GM18909 (cell line): ENCODE measurements at regions not wholly inside any gene's neighbourhood (a gene's known extent, or its start where the extent isn't known, plus 50 kb on each side); places are given as distances from the start of the nearest gene placed in this dataset.

ENCODE experiments used
- ATAC-seq: cut with Tn5 transposase; IDR thresholded peaks from one replicate; pipeline ENCODE4 v1.9.1; 2021; ENCODE audit warnings: mild to moderate bottlenecking; ENCODE audit not compliant: unreplicated experiment, poor library complexity

DNA sequence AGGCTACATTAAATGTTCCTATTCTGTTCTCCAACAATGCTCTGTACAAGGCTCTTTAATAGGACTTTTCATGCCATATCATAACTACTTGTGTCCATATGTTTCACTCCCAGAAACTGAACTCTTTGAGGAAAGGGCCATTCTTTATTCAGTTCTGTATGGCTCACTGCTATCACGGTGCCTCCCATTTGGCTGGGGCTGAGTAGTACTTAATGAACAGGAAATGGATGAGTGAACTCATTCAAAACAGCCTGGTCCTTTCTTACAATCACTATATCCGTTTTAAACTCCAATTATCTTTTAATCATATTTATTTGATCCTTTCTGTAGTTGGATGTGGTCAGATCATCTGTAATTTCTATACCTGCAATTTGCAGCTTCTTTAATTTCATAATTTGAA, 410.6 kb downstream of the TBC1D4 start:
- ATAC-seq = no peak

DNA sequence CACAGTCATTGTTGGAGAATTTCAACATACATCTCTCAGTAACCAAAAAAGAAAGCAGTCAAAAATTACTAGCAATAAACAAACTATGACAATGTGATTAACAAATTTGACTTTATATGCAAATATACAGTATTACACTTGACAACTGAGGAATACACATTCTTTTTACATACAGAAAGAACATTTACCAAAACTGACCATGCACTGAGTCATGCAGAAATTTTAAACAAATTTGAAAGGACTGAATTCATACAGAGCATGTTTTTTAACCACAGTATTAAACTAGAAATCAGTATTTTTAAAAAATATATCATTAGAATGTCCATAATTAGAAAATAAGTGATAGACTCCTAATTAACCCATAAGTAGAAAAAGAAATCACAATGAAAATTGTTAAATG, 420.1 kb downstream of the TBC1D4 start:
- ATAC-seq = no peak

- ATAC-seq = no peak
Measured at GRCh38 chr13:75055296-75055695, 426.7 kb downstream of the TBC1D4 start.

GRCh38 chr13:75052616-75053015, 429.4 kb downstream of the TBC1D4 start:
- ATAC-seq = no peak

DNA sequence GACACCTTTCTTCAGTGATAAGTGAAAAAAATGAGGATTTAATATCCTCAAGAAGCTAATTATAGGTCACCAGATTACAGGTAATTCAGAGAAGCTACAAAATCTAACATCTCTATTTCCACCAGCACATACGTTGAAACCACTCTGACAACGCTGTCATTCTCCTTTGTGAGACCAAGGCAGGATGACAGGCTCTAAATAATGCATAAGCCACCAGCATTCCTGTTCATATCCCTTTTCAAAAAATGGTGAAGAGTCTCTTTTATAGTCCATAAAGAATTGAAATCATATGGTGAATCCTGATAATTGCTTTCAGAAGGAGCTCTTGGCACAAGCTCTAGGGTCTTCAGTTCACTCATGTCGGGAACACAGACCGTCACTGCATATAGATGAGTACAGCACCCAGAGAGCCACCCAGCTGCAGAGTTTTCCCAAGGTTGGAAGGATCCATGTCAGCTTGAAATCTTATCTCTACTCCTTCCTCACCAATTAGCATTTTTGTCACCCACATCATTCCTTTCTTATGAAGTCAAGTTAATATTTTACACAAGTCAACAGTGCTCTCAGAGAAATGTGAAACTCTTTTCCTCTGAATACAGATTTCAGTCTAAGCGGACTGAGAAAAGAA, 431.4 kb downstream of the TBC1D4 start:
- no peak for ATAC-seq

DNA sequence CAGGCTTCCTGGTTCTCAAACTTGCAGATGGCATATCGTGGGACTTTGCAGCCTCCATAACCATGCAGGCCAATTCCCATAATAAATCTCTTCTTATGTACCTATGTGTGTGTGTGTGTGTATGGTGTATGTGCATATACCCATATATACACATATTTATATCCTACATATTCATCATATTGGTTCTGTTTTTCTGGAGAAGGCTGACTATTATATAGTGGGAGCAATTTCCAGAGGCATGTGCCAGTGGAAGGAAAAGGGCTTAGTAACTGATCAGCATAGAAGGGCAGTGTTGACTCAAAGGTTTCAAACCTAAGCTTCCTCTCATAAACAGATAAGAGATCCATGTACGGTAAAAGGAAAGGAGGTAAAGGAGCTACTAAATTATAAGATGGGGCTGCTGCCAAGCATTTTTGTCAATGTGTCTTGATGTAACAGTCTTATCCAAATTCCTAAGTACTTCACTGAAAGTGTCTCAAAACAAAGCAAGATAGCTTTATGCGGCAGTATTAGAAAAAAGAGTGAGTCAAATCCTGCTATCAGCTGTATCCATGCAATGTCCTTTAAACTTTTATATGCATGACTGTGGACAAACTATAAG, 432.1 kb downstream of the TBC1D4 start:
- ATAC-seq = no peak

- ATAC-seq = no peak
Measured at GRCh38 chr13:75042807-75043206, 439.2 kb downstream of the TBC1D4 start.

DNA sequence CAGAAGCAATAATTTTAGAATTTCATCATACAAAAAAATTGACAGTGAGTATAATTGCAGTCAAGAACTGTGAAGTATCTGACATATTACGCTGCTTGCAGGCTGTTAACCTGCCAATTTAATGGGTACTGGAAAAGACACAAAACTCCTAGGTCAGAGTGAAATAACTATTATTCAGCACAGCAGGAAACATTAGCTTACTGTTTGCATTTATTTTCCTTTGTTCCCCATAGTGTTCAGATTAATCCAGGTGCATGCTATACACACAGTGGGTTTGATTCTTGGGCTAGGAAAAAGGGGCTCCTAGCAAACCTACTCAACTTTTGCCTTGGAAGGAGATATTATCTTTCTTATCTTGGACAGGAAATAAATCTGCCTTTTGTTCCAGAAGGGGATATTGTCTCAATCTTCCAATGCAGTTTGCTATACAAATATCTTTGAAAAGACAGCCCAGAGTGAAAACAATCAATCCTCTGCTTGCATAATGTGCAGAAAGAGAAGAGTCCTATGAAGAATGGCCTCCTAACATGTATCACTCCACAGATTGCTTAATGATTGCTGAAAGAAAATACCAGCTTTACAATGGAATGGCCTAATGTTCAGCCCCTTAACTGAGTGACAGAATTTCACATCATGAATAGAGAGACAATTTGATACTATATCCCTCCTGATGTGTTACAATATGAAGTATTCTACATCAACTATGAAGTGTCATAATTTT, 443.4 kb downstream of the TBC1D4 start:
- ATAC-seq = no peak

- ATAC-seq = no peak
Measured at GRCh38 chr13:75025956-75026355, 456.0 kb downstream of the TBC1D4 start.

DNA sequence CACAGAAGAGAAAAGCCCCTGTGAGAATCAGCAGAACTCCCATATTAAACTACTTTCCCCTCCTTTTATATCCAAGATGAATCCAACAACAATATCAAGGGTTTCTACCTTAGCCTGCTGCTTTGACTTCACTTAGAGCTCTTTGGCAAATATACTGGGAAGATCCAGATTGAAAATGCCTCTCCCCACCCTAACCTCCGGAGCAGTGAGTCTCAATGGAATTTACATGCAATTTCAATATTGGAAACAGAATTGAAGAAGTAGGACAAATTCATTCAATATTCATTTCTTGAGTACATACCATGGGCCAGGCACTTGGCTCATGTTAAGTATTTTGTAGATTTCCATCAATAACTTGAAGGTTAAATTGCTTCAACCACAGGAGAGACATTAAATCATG, 457.4 kb downstream of the TBC1D4 start:
- no peak for ATAC-seq

GRCh38 chr13:75023609-75024008, 458.4 kb downstream of the TBC1D4 start:
- ATAC-seq = no peak

DNA sequence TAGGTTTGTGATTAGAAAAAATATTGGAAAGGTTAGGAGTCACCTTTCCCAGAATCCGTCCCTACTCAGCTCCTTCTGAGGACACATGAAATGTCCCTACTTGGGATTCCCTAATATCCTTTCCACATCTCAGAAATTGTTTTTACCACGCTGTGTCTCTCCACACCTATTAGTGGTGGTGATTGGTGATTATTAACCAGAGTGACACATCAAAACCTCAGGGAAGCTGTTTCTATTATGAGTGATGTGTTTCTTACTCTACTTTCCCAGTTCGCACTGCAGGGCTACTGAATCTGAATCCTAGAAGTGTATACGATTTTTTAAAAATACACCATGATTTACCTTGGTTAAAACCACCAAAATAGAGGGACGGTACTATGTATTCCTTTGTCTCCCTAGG, 460.8 kb downstream of the TBC1D4 start:
- no peak for ATAC-seq

- no peak for ATAC-seq
Measured at GRCh38 chr13:75016225-75016624, 465.7 kb downstream of the TBC1D4 start.

DNA sequence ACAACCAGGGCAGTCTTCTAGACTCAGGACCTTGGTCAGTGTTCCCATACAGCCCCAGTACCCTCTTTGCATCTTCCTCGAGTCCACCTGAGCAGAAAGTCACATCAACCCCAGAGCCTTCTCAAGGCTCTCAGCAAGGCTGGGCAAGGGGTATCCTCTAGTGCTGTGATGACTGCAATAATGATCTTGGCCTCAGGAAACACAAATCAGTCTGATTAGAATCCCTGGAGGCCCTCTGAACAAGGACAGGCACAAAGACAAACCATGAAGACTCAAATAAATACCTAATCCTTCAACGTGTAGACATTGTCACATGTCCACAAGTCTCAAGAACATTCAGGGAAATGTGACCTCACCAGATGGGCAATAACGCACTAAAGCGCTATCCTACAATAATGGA, 468.2 kb downstream of the TBC1D4 start:
- no peak for ATAC-seq

GRCh38 chr13:75010941-75011340, 471.0 kb downstream of the TBC1D4 start:
- no peak for ATAC-seq

GRCh38 chr13:75008926-75009325, 473.0 kb downstream of the TBC1D4 start:
- no peak for ATAC-seq

GRCh38 chr13:74990992-74991391, 491.0 kb downstream of the TBC1D4 start:
- ATAC-seq = no peak

DNA sequence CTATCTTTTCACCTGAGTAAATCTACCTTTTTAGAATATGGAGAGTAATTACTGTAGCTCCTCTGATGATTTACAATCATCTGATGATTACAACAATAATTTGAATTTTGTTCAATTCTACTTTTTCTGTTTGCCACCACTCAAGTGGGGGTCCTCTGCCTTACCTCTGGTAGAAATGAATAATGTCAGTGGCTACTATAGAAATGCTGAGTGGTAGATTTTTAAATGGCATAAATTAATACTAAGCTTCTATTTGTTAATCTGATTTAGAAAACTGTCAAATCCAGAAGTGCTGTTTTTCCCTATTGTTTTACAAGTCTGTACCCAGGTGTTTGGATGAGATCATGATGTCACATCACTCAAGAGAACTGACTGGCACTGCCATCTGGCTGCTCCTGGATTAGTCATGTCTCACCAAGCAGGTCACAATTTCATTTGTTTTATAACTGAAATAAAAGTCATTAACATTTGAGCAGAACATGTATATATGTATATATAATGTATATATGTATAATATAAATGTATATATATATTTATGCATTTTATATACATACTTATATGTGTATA, 494.8 kb downstream of the TBC1D4 start:
- ATAC-seq = no peak

DNA sequence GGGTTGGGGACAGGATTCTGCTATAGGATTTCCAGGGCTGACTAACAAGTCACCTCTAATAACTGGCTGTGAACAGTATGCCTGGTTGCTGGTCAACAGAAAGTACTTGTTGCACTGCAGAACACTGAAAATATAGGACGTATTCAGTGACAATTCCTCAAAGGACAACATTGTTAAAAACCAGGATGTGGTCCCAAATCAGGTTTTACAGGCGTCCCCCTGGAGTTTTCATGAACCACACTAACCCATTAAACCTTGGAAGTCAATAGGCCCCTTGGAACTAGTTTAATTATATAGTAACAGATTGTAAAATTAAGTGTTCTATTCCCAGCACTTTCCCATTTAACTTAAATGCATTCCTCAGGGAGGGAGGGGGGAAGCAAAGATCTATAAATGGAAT, 495.4 kb downstream of the TBC1D4 start:
- ATAC-seq = no peak

DNA sequence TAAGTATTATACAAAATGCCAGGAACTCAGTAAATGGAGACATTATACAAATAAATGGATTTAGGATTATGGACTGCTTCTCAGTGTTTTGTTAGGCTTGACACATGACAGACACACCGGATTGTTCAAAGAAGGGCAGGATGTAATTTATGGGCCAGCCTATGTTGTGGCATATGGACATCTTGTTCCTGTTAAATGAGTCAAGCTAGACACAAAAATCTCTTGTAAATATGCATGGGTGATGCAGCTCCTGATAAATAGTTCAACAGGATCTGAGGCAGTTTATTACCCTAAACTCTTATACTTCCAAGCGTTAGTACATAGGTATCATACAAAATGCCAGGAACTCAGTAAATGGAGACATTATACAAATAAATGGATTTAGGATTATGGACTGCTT, 502.3 kb downstream of the TBC1D4 start:
- no peak for ATAC-seq

GRCh38 chr13:74978591-74978990, 503.4 kb downstream of the TBC1D4 start:
- ATAC-seq = no peak

DNA sequence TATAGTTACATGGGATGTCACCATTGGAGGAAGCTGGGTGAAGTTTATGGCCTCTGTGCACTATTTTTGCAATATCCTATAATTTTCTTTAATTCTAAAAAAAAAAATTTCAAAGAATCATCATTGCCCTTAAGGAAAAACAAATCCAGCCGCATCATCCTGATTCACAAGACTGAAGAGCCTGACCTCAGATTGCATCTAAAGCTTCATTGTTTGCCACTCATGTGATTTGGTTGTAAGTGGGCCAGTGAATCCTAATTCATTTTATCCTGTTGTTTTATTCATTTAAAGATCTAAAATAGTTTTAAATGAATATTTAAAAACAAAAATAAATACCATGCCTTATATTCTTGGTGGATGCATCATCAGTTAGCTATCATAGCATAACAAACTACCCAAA, 504.5 kb downstream of the TBC1D4 start:
- no peak for ATAC-seq
